HG02884 (cell line): ENCODE measurements at regions not wholly inside any gene's neighbourhood (a gene's known extent, or its start where the extent isn't known, plus 50 kb on each side); places are given as distances from the start of the nearest gene placed in this dataset.

Source experiments
- ATAC-seq: cut with Tn5 transposase; IDR thresholded peaks from one replicate; pipeline ENCODE4 v1.9.1; 2021; ENCODE audit warnings: mild to moderate bottlenecking, moderate library complexity; ENCODE audit not compliant: unreplicated experiment

DNA sequence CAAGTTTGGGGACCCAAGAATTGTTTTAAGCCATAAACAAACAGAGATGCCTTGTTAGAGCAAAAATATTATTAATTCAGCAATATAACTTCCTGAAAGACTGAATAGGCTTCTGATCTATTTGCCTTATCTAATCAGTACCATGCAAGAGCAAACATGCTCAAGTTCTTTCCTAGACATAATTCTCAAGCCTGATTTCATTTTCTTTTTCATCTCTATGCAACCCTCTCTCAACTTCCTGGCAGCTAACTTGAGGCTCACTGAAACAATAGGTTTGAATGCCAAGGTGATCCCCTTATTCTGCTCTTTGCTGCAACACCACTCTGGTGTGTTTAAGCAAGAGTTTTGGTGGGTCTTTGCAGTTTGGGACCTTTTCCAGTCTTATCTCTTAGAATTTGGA, 230.9 kb upstream of the CD96 start:
- ATAC-seq = no peak

DNA sequence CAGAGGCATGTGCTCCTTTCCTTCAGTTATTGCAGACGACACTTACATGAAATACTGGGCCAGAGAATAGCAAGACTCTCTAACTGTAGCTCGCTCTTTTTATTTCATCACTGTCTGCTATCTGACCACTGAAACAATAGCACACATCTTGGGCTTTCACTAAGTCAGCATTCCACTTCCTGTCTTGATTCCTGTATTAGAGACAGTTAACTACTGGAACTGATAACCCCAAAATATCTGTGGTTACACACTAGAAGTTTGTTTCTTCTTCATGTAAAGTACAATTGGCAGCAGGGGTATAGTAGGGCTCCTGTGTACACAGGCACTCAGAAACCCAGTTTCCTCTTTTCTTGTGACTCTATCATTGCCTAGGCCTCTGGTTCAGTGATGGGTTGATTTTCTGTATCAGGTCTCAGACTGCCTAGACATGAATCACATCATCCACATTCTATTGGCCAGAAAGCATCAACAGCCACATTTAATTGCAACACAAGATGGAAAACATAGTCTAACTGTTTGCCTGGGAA, 230.2 kb upstream of the CD96 start:
- peak; percentile 82 for ATAC-seq

DNA sequence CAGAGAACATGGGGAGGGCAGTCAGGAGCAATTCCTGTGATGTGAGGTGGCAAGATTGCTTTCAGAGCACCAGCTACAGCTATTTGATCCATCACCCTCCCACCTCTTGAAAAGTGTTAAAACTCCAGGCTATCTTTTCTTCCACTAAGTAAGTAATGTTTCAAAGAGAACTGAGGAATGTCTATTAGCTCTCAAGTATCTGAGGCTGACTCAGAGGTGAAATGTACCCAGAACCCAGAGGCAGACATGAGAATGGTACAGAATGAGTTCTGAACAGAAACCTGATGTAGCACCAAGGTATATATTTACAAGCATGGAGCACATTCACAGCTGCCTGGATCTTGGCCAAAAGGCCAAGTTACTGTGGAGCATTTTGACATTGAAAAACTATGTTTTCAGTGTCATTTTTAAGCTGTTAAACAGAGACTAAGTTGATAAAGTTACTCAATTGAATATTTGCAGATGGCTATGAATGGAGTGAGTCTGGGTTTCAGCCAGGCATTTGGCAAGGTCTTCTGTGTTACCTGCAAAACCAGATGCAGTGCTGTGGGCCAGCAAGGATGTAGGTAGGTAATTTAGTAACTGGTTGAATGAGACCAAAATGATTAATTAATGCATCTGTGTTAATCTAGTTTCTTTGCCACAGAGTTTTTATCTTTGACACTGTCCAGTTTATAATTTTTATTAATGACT, 227.7 kb upstream of the CD96 start:
- no peak for ATAC-seq

DNA sequence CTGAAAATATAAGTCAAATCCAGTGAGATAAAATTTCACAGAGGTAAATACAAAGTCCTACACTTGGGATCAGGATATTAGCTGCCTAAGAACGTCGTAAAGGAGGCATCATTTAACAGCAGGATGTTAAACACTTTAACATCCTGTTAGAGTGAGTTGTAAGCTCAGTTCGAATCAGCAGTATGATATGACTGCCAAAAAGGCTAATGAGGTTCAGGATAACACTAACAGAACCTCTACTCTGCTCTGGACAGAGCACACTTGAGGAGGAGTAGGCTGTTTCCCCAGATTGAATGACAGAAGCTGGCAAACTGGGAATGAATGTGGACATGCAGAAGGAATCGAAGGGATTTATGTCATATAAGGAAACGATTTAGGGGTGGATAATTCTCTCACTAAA, 227.1 kb upstream of the CD96 start:
- no peak for ATAC-seq

DNA sequence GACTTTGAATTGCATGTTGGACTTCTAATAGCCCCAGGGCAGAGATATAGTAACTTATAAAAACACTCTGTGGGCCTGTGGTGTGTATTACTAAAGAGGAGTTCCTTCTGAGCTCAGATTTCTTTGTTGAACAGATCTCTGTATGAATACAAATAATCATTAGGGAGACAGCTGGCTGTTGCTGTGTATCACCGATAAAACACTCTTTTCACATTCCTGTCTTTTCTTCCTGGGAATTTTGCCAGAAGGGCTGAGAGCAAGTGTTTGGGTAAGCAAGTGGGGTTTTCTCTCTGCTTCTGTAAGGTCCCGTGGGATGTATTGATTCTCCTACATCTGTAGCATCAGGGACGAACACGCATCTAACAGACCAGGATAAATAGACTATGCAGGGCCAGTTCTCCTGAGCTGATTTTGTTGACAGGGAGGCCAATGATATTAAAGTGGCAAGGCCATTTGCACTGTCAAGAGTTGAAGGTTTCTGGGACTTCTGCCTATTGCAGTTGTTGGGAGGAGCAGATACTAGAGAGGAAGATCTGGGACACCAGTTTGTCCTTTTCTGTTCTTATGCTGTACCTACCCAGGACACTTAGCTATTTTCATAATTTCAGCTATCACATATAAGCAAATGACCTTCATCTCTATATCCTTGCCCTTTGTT, 225.9 kb upstream of the CD96 start:
- no peak for ATAC-seq

DNA sequence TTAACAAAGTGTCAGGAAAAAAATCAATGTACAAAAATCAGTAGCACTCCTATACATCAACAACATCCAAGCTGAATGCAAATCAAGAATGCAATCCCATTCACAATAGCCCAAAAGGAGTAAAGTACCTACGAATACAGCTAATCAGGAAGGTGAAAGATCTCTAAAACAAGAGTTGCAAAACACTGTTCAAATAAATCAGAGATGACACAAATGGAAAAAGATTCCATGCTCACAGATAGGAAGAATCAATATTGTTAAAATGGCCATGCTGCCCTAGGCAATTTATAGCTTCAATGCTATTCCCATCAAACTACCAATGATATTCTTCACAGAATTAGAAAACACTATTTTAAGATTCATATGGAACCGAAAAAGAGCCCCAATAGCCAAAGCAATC, 223.7 kb upstream of the CD96 start:
- no peak for ATAC-seq

DNA sequence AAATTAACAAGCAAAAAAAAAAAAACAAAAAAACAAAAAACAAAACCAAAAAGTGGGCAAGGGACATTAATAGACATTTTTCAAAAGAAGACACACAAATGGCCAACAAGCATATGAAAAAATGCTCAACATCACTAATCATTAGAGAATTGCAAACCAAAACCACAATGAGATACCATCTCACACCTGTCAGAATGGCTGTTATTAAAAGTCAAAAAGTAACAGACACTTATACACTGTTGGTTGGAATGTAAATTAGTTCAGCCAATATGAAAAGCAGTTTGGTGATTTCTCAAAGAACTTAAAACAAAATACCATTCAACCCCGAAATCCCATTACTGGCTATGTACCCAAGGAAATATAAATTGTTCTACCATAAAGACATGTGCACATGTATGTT, 222.4 kb upstream of the CD96 start:
- ATAC-seq = no peak

DNA sequence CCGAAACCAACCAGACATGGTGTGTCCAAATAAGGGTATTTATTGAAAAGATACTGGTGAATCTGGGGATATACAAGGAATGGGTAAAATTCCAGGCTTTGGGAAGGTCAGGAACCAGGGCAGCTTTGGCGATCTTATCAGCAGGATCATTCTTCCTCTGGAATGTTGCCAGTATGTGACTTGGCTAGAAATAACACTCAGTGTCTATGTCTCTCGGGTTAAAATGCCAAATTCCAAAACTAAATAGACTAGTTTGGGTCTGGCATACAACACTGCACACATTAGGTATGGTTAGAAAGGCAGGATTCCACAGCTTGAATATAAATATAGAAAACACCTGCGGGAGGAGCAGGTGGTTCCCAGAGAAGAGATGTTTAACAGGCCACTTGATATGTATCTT, 220.2 kb upstream of the CD96 start:
- no peak for ATAC-seq

DNA sequence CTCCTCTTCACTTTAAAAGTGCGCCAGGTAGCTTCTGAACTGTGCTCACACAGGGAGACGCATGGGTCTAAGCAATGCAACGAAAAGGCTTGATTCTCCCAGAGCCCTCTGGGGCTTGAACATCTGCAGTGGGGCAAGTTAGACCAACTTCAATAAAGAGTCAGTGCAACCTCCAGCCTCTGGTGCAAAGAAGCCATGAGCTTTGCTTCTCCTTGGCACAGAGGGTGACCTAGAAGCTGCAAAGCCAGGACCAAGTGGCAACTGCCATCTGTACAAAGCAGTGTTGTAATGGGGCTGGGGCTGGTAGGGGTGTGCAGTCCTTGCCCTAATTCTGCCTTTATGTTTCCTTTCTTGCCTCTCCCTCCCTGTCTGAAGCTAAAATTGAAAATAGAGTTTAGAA, 219.0 kb upstream of the CD96 start:
- no peak for ATAC-seq

DNA sequence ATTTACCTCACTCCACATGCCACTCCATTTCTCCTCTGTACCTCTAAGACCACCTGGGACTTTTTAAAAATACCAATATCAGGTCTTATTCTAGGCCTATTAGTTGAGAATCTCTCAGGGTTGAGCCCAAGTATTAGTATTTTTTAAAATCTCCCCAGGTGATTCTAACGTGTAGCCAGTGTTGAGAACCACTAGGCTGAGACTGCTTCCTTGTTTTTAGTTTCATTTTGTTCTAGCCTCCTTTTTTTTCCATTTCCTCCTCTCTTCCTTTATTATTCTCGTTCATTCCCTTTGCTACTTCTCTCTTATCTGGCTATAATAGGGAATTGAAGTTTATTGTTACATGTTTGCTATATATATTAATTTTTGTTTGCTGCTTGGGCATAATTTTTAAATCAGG, 217.8 kb upstream of the CD96 start:
- no peak for ATAC-seq

DNA sequence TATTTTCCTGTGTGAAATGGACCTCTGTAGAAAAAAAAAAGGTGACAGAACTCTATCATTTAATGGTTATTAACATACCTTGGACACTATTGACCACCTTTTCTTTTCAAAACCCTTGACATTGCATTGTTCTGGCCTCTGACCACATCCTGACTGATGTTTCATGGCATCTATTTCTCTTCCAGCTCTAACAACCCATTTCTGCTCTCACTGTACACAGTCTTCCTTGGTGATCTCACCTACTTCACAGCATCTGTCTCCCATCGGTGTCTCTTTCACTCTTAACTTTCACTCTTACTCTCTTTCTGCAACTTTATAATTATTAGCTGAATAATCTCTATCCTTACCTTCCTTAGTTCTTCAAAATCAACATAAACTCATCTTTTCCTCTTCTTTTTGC, 217.4 kb upstream of the CD96 start:
- no peak for ATAC-seq

DNA sequence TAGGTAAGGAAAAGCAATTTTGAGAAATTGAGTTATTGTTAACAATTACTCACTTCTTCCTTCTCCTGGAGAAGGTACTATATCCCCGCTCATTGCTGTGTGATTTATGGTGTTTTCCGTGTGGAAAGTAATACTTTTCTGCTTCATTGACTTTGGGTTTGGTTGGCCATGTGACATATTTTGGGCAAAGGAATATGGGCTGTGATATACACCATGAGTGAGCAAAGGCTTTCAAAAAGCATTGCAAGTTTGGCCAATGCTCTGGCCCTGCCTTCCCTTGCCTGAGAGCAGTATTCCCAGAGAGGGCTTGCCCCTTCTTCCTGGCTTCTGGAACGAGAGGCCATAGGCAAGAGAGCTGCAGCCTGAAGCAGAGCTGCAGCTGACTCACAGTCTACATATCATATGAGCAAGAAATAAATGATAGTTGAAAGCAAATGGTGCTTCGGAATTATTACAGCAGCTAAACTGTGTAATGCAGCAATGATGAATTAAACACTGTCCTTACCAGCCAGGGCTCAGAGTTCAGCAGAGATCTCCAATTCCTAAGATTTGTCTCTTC, 216.8 kb upstream of the CD96 start:
- no peak for ATAC-seq

DNA sequence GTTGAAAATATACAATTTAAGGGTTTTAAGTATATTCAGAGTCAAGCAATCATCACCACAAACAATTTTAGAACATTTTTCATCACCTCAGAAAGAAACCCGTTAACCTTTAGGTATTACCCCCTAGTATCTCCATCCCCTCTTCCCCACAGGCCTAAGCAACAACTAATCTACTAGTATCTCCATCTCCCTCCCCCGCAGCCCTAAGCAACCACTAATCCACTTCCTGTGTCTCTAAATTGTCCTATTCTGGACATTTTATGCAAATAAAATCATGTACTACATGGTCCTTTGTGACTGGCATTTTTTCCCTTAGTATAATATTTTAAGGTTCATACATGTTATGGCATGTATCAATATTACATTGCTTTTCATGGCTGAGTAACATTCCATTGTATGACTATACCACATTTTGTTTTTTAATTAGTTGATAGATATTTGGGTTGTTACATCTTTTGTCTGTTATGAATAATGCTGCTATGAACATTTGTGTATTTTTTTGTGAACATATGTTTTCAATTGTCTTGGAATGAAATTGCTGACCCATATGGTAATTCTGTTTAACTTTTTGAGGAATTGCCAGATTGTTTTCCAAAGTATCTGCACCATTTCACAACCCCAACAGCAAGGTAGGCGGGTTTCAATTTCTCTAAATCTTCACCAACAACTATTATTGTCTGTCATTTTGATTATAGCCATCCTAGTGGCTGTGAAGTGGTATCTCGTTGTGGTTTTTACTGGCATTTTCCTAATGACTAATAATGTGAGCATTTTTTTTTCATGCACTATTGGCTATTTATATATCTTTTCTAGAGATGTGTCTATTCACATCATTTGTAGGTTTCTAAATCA, 215.6 kb upstream of the CD96 start:
- ATAC-seq = no peak

DNA sequence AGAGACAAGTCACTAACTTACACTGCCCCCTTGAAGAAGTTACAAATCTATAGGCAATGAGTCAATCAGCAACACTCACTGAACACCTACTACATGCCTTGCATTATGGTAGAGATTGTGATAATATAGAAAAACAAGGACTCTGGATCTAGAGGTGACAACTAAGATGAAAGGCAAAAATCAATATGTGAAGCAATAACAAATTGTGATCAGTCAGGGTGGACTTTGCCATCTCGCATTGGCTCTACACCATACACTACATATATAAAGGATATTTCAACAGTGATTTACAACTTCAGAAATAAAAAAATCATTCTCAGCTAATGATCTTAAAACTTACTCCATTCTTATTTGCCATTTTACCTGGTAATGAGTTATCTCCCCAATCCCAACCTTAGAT, 210.7 kb upstream of the CD96 start:
- no peak for ATAC-seq

DNA sequence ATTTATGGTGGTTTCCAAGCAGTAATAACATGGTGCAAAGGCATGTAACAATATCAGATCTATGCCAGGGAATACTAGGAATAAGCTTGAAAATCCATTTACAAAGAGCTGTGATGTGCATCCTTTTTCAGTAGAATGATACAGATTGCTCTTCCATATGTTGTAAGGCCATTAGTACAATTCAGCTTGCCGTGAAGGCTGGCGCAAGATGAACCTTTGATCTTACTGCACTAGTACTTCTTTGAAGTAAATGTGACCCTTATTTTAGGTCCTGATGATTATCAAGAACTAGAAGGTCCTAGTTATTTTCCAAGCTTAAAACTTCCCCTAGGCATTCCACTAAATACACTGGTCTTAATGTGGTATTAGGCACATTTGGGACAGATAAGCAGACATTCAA, 210.1 kb upstream of the CD96 start:
- no peak for ATAC-seq

DNA sequence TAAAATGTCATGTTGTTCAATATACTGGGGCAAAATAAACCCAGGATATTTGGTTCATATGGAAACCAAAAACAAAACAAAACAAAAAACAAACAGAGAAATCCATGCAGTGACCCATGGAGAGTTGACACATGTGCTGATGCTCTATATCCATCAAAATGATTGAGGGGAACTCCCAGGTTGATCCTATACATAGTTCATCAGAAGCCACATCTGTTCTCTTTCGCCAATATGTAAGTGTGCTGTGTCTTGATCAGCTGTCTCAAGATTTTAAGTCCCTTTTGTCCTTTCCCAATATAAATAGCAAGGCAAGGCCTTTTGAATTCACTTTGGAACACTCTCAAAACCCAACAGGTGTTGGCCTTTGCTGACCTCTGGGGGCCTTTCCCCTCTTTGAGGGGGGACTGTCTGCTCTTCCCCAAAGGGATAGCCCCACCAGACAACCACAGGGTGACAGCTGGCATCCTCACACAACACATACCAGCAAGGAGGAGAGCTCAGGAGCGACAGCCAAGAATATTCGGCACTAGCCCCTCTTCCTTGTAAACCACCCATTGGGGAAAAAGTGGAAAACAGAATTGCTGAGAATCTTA, 209.4 kb upstream of the CD96 start:
- no peak for ATAC-seq

DNA sequence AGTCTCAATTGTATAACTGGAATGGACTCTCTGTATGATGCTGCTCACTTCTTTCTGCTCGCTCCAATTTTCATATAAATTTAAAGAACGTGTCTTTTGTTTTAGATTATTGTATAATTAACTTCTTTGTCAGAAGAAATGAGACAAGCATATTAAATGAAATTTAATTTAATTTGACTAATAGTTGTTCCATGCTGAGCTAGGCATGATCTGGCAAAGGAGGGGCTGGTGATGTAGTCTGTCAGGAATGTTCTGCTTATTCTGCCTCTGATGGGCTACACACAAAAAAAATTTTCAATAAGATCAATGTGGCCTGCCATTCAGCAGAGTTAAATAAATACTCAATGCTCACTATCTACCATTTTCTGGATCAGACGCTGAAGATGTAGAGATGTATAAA, 208.4 kb upstream of the CD96 start:
- ATAC-seq = no peak

DNA sequence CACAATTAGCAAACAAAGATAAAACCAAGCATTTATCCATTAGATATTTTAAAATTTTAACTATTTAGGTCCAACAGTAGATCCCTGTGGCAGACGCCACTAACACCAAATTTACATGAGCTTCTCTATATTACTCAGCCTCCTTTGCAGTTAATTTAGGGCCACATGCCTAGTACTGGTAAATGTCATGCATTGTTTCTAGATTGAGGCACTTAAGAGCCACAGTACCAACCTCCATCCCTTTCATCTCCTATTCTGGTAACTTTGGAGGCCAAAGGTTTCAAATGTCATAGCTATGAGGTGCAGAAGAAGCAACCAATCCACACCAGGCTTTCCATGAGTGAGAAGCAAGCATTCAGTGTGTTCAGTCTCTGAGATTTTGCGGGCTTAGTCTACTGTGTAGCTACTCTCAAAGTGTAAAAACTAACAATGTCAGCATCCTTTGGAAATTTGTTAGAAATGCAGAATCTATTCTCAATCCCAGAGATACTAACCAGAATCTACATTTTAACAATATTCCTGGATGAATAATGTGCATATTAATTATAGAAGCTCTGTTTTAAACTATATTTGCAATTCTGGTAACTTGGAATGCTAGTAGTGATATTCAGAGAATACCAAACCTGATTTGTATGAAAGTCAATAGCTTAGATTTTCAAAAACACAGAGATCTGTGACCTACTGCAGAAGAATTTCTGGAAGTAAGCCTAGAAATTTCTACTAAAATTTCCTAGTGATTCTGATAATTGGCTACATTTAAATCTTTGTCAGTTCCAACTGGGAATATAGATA, 206.3 kb upstream of the CD96 start:
- no peak for ATAC-seq

DNA sequence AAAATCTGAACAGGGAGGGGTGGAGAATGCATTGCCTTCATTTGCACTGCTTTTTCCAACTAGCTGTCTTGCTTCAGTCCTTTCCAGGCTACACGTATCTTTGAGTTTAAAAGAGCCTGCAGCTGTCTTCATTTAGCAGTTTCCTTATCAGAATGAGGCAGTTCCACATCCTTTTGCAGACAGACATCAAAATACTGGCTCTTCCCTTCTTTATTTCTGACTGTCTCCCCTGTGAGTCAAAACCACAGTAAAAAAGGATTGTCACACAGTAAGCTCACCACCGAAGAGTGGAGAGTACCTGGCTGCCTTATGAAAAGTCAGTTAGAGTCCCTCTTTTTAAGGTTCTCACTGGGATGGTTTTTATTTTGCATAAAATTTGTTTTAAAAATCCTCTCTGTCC, 205.5 kb upstream of the CD96 start:
- no peak for ATAC-seq

DNA sequence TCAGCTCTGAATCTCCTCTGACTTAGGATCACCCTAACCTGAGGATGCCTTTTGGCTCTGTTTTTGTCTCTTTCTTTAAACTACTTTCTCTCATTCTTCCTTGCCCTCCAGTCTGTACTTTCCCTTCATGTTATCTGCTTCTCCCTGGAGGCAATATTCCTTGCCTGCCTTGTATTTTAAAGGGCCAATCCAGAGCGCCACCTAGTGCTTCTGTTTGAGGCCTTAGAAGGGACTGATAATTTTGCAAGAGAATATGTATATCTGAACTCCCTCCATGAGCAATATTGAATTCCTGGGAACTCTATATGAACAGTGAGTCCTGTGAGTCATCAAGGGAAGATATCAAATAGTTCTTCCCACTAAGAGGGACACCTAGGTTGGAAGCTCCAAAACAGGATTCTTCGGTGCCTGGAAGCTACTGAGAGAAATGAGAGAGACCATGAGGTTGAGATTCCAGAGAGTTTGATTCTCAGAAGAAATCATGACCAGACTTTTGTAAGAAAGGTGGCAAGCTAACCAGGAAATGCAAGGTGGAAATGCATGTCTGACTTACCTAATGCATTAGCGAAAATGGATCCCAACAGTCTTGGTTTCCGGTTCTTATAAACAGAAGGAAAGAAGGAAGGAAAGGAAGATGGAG, 203.8 kb upstream of the CD96 start:
- ATAC-seq = no peak
